HG03469 (cell line): ENCODE measurements at regions not wholly inside any gene's neighbourhood (a gene's known extent, or its start where the extent isn't known, plus 50 kb on each side); places are given as distances from the start of the nearest gene placed in this dataset.
"Not testable (repeated sequence)": the region's sequence is repeated elsewhere in the genome, so short reads cannot be mapped to it uniquely, and the experiment has no call there.

Experiments
- ATAC-seq: cut with Tn5 transposase; IDR thresholded peaks from one replicate; pipeline ENCODE4 v1.9.1; 2021; ENCODE audit warnings: mild to moderate bottlenecking, moderate library complexity, moderate number of reproducible peaks; ENCODE audit not compliant: unreplicated experiment

- ATAC-seq: no peak
These were observed 206.3 kb upstream of the TBL1X start for GRCh38 chrX:9258421-9259104.

GRCh38 chrX:9260603-9261002, 204.3 kb upstream of the TBL1X start:
- no peak for ATAC-seq

- no peak for ATAC-seq
These were observed 197.4 kb upstream of the TBL1X start for GRCh38 chrX:9267415-9267814.

GRCh38 chrX:9269134-9269533, 195.7 kb upstream of the TBL1X start:
- no peak for ATAC-seq

- no peak for ATAC-seq
These were observed 192.9 kb upstream of the TBL1X start for GRCh38 chrX:9271789-9272525.

- no peak for ATAC-seq
These were observed 191.1 kb upstream of the TBL1X start for GRCh38 chrX:9273744-9274143.

GRCh38 chrX:9278475-9279233, 186.2 kb upstream of the TBL1X start:
- no peak for ATAC-seq

GRCh38 chrX:9279234-9279544, 185.7 kb upstream of the TBL1X start:
- ATAC-seq: no peak

- no peak for ATAC-seq
These were observed 184.0 kb upstream of the TBL1X start for GRCh38 chrX:9280831-9281230.

GRCh38 chrX:9282325-9282724, 182.5 kb upstream of the TBL1X start:
- ATAC-seq: no peak

- ATAC-seq: no peak
These were observed 179.5 kb upstream of the TBL1X start for GRCh38 chrX:9285342-9285771.

GRCh38 chrX:9286234-9286633, 178.6 kb upstream of the TBL1X start:
- no peak for ATAC-seq

GRCh38 chrX:9291629-9292028, 173.2 kb upstream of the TBL1X start:
- ATAC-seq: no peak

- no peak for ATAC-seq
These were observed 171.8 kb upstream of the TBL1X start for GRCh38 chrX:9293051-9293496.

GRCh38 chrX:9293903-9294302, 171.0 kb upstream of the TBL1X start:
- ATAC-seq: no peak

GRCh38 chrX:9295551-9295950, 169.3 kb upstream of the TBL1X start:
- ATAC-seq: no peak

- no peak for ATAC-seq
These were observed 166.6 kb upstream of the TBL1X start for GRCh38 chrX:9298221-9298620.

GRCh38 chrX:9299681-9300080, 165.2 kb upstream of the TBL1X start:
- ATAC-seq: not testable (repeated sequence)

GRCh38 chrX:9301836-9302235, 163.0 kb upstream of the TBL1X start:
- ATAC-seq: no peak

- no peak for ATAC-seq
These were observed 162.5 kb upstream of the TBL1X start for GRCh38 chrX:9302381-9302780.

- no peak for ATAC-seq
These were observed 156.4 kb upstream of the TBL1X start for GRCh38 chrX:9308426-9308825.

GRCh38 chrX:9310616-9311015, 154.2 kb upstream of the TBL1X start:
- ATAC-seq: no peak
